Breast epithelium (tissue), 4 donors: ENCODE measurements at regions not wholly inside any gene's neighbourhood (a gene's known extent, or its start where the extent isn't known, plus 50 kb on each side); places are given as distances from the start of the nearest gene placed in this dataset.

Experiments used
- DNase-seq, 2 donors: peaks; one replicate each; pipeline ENCODE4 v3.0.0-alpha.2; 2019; ENCODE audit warnings: low spot score in 2 of 2
- H3K27ac ChIP-seq, 2 donors: fragments of 200-600 bp; sonication (generic) in 1 of 2; one replicate each; pipeline ENCODE4 v1.5.1; 2016 to 2019; ENCODE audit warnings: mild to moderate bottlenecking in 1 of 2
- H3K27me3 ChIP-seq, 2 donors: fragments of 200-600 bp; sonication (generic) in 1 of 2; one replicate each; pipeline versions ENCODE4 v1.5.1 to v1.6.0; 2017 to 2019; ENCODE audit warnings: control low read depth in 1 of 2, mild to moderate bottlenecking in 1 of 2
- H3K36me3 ChIP-seq: fragments of 200-600 bp; one replicate; pipeline ENCODE4 v1.5.1; 2019
- H3K4me1 ChIP-seq, 2 donors: fragments of 200-600 bp; sonication (generic); one replicate each; pipeline ENCODE4 v1.5.1; 2016 to 2019; ENCODE audit warnings: control low read depth in 1 of 2
- H3K4me3 ChIP-seq, 3 donors: fragments of 200-600 bp; sonication (generic); 1 replicate in 2 of 3; 2 replicates in 1 of 3; pipeline ENCODE4 v1.5.1; 2016 to 2019; ENCODE audit warnings: mild to moderate bottlenecking in 3 of 3, moderate library complexity in 2 of 3
- H3K9me3 ChIP-seq, 2 donors: fragments of 200-600 bp; sonication (generic) in 1 of 2; one replicate each; pipeline ENCODE4 v1.5.1; 2016 to 2019; ENCODE audit warnings: control low read depth in 1 of 2
- POLR2A ChIP-seq: fragments of 450-650 bp; IDR thresholded peaks from one replicate; pipeline ENCODE4 v1.6.1; 2016; ENCODE audit warnings: antibody characterized with exemption, mild to moderate bottlenecking, moderate library complexity
- POLR2AphosphoS5 ChIP-seq, 3 donors: sonication (generic); formaldehyde crosslinking; IDR thresholded peaks; one replicate each; pipeline ENCODE4 v1.6.1; 2017; ENCODE audit warnings: antibody characterized with exemption in 3 of 3
- intact Hi-C: fragments of 100-400 bp; cut with DNase I; formaldehyde crosslinking; loops from one replicate; pipeline ENCODE4 v1.15.1; 2023; ENCODE audit warnings: low total_unique reads
- TF ChIP-seq, protein P1 (sequence below), 3 donors: fragments of 450-650 bp; IDR thresholded peaks; one replicate each; pipeline ENCODE4 v1.5.1; 2016 to 2017; ENCODE audit warnings: antibody characterized with exemption in 3 of 3, mild to moderate bottlenecking in 3 of 3, moderate library complexity in 3 of 3

DNA sequence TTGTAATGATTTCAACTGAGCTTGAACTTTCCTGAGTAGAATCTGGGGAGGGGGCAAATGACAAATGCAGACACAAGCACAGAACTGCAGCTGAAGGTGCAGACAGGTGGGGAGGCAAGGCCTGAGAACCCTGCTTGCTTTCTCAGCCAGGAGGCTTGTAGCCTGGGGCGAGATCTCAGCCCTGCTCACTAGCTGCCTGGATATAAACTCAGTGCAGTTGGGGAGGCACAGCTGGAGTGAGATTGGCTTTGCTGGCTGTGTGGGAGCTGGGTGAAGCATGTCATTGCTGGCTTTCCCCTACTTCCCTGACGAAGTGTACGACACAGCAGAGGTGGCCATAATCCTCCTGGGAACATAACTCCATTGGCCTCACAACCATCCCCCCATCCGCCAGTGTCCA is 55.5 kb upstream of the NEXMIF start:
- no peak for DNase-seq
- H3K27me3 ChIP-seq = peaks cover 0 to 14% of the 10 kb centered on the region in 2 donors

More for the DNA sequence above, 55.5 kb upstream of the NEXMIF start:
- Histone ChIP-seq H3K27ac (no peak overlapping the region), H3K36me3 (no peaks in the 10 kb centered on the region), H3K9me3 (peaks cover 0 to 26% of the 10 kb centered on the region in 2 donors), H3K4me3 (no peak overlapping the region), H3K4me1 (no peaks in the 10 kb centered on the region)
- TF ChIP-seq POLR2AphosphoS5 (IDR thresholded peaks at IDR 0.05) (no peak), POLR2A (no peak)
- TF ChIP-seq, protein P1, sequence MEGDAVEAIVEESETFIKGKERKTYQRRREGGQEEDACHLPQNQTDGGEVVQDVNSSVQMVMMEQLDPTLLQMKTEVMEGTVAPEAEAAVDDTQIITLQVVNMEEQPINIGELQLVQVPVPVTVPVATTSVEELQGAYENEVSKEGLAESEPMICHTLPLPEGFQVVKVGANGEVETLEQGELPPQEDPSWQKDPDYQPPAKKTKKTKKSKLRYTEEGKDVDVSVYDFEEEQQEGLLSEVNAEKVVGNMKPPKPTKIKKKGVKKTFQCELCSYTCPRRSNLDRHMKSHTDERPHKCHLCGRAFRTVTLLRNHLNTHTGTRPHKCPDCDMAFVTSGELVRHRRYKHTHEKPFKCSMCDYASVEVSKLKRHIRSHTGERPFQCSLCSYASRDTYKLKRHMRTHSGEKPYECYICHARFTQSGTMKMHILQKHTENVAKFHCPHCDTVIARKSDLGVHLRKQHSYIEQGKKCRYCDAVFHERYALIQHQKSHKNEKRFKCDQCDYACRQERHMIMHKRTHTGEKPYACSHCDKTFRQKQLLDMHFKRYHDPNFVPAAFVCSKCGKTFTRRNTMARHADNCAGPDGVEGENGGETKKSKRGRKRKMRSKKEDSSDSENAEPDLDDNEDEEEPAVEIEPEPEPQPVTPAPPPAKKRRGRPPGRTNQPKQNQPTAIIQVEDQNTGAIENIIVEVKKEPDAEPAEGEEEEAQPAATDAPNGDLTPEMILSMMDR (IDR thresholded peaks at IDR 0.05) = no peak
- intact Hi-C loops = loop anchor here (5.0 kb wide), 1 partner anchor 554 kb away; no protein-coding TSS in a partner anchor
